SU-DHL-6 (cell line): ENCODE measurements at regions not wholly inside any gene's neighbourhood (a gene's known extent, or its start where the extent isn't known, plus 50 kb on each side); places are given as distances from the start of the nearest gene placed in this dataset.

Experiments used
- H2AFZ ChIP-seq: fragments of 200-600 bp; sonication (generic); 2 replicates; pipeline ENCODE4 v1.6.1; 2014; ENCODE audit warnings: low read depth, mild to moderate bottlenecking, moderate library complexity, mixed read lengths, antibody characterized with exemption, low read length; ENCODE audit not compliant: severe bottlenecking
- H3F3A ChIP-seq: fragments of 200-600 bp; shearing (Covaris generic); 2 replicates; pipeline ENCODE4 v1.6.0; 2016; ENCODE audit warnings: antibody characterized with exemption, mild to moderate bottlenecking; ENCODE audit not compliant: insufficient read depth
- H3K27ac ChIP-seq: fragments of 200-600 bp; sonication (generic); 2 replicates; pipeline ENCODE4 v1.5.1; 2016; ENCODE audit warnings: low read depth, mild to moderate bottlenecking, low read length, moderate library complexity, mixed read lengths
- H3K27me3 ChIP-seq: fragments of 200-600 bp; sonication (generic), shearing (Covaris generic); 2 replicates; pipeline ENCODE4 v1.6.0; 2014; ENCODE audit warnings: mild to moderate bottlenecking, low read length
- H3K36me3 ChIP-seq: fragments of 200-600 bp; sonication (generic); 2 replicates; pipeline ENCODE4 v1.6.1; 2014; ENCODE audit warnings: mild to moderate bottlenecking, low read length, mixed read lengths
- H3K4me2 ChIP-seq: fragments of 300-600, 200-600 bp; shearing (Covaris generic), sonication (generic); 2 replicates; pipeline ENCODE4 v1.6.0; 2014; ENCODE audit warnings: low read length, low read depth, mild to moderate bottlenecking; ENCODE audit not compliant: poor library complexity, severe bottlenecking
- H3K4me3 ChIP-seq: fragments of 200-600 bp; sonication (generic); 2 replicates; pipeline ENCODE4 v1.5.1; 2014; ENCODE audit warnings: antibody characterized with exemption, low read length, mild to moderate bottlenecking, mixed read lengths; ENCODE audit not compliant: insufficient read depth, poor library complexity, severe bottlenecking
- H3K79me2 ChIP-seq: fragments of 200-600 bp; sonication (generic); 2 replicates; pipeline ENCODE4 v1.6.1; 2014; ENCODE audit warnings: mild to moderate bottlenecking, low read length, moderate library complexity; ENCODE audit not compliant: insufficient read depth
- H3K9ac ChIP-seq: fragments of 200-600 bp; sonication (generic); 2 replicates; pipeline ENCODE4 v1.7.0; 2014; ENCODE audit warnings: mild to moderate bottlenecking, low read length
- H3K9me2 ChIP-seq: fragments of 200-600 bp; sonication (generic); replicated peaks from 2 replicates; pipeline ENCODE4 v1.6.1; 2014; ENCODE audit warnings: low read length; ENCODE audit not compliant: insufficient read depth
- H3K9me3 ChIP-seq: fragments of 200-600 bp; sonication (generic); 2 replicates; pipeline ENCODE4 v1.6.1; 2014; ENCODE audit warnings: low read length, mixed read lengths; ENCODE audit not compliant: insufficient read depth
- H4K20me1 ChIP-seq: fragments of 200-600 bp; sonication (generic); 2 replicates; pipeline ENCODE4 v1.6.1; 2014; ENCODE audit warnings: low read depth, mild to moderate bottlenecking, antibody characterized with exemption, low read length, moderate library complexity, mixed read lengths
- CTCF ChIP-seq: fragments of 200-600 bp; sonication (generic); IDR thresholded peaks from one replicate; pipeline ENCODE4 v1.5.1; 2017; ENCODE audit warnings: antibody characterized with exemption, mild to moderate bottlenecking, low read length, moderate library complexity; ENCODE audit not compliant: insufficient read depth, poor library complexity, severe bottlenecking
- EZH2phosphoT487 ChIP-seq: fragments of 200-600 bp; sonication (generic), shearing (Covaris generic); conservative IDR thresholded peaks from 2 replicates; pipeline ENCODE4 v1.6.1; 2018; ENCODE audit warnings: mild to moderate bottlenecking, antibody characterized with exemption, low read length, moderate library complexity, mixed read lengths

GRCh38 chr6:87791982-87792381, 89.9 kb upstream of the AKIRIN2 start:
- no peak overlapping the region for H3K4me3 ChIP-seq
- TF ChIP-seq CTCF = no peak
- no peak for TF ChIP-seq EZH2phosphoT487
- no peaks in the 10 kb centered on the region for H3K9me2 ChIP-seq
- no peak overlapping the region for H2AFZ ChIP-seq
- H3K27me3 ChIP-seq = no peaks in the 10 kb centered on the region
- H3K36me3 ChIP-seq = no peaks in the 10 kb centered on the region
- no peaks in the 10 kb centered on the region for H3K9me3 ChIP-seq
- no peak overlapping the region for H3K27ac ChIP-seq
- no peaks in the 10 kb centered on the region for H4K20me1 ChIP-seq
- H3K79me2 ChIP-seq = no peaks in the 10 kb centered on the region
- peaks cover 29% of the 10 kb centered on the region for H3F3A ChIP-seq
- H3K4me2 ChIP-seq = no peak overlapping the region
- no peak overlapping the region for H3K9ac ChIP-seq

- H3K27ac ChIP-seq = no peak overlapping the region
- peaks cover 24% of the 10 kb centered on the region for H3F3A ChIP-seq
- H3K27me3 ChIP-seq = no peaks in the 10 kb centered on the region
- no peaks in the 10 kb centered on the region for H4K20me1 ChIP-seq
- H3K36me3 ChIP-seq = no peaks in the 10 kb centered on the region
- H3K4me2 ChIP-seq = no peak overlapping the region
- H3K4me3 ChIP-seq = no peak overlapping the region
- TF ChIP-seq EZH2phosphoT487 (no peak), CTCF (no peak)
- H3K9me3 ChIP-seq = no peaks in the 10 kb centered on the region
- no peaks in the 10 kb centered on the region for H3K79me2 ChIP-seq
- no peak overlapping the region for H2AFZ ChIP-seq
- no peaks in the 10 kb centered on the region for H3K9me2 ChIP-seq
- H3K9ac ChIP-seq = no peak overlapping the region
Measured at GRCh38 chr6:87791485-87791884, 89.5 kb upstream of the AKIRIN2 start.

DNA sequence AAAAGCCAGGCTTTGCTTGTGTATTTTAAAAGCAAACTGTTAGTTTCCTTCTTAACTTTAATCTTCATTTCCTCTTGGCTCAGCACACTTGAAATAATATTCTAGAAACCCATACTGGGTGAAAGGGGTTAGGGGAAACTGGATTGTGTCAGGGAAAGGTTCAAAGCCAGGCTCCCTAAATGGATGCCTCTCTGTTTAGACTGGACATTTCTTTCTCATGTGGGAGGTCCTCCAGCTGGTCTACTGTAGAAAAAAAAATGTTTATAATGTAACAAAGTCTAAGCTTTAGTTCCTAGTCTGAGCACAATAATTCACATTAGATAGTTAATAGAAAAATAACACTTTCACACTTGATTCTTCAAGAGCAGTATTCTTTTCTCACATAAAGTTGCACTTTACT, 89.0 kb upstream of the AKIRIN2 start:
- Histone ChIP-seq H3K27ac (no peak overlapping the region), H3K9me3 (no peaks in the 10 kb centered on the region), H4K20me1 (no peaks in the 10 kb centered on the region), H3K79me2 (no peaks in the 10 kb centered on the region), H3K27me3 (no peaks in the 10 kb centered on the region), H3K4me2 (no peak overlapping the region), H3K9me2 (no peaks in the 10 kb centered on the region), H3K9ac (no peak overlapping the region), H2AFZ (no peak overlapping the region), H3K4me3 (no peak overlapping the region), H3F3A (peaks cover 22% of the 10 kb centered on the region), H3K36me3 (no peaks in the 10 kb centered on the region)
- no peak for TF ChIP-seq EZH2phosphoT487
- TF ChIP-seq CTCF = no peak

- Histone ChIP-seq H3K9me3 (no peaks in the 10 kb centered on the region), H3K27me3 (no peaks in the 10 kb centered on the region), H3K36me3 (no peaks in the 10 kb centered on the region), H3F3A (peaks cover 10% of the 10 kb centered on the region), H2AFZ (no peak overlapping the region), H3K4me3 (no peak overlapping the region), H3K9me2 (no peaks in the 10 kb centered on the region), H3K9ac (no peak overlapping the region), H3K79me2 (no peaks in the 10 kb centered on the region), H3K27ac (no peak overlapping the region), H4K20me1 (no peaks in the 10 kb centered on the region), H3K4me2 (no peak overlapping the region)
- TF ChIP-seq CTCF = no peak
- TF ChIP-seq EZH2phosphoT487 = no peak
Measured at GRCh38 chr6:87789900-87790290, 87.9 kb upstream of the AKIRIN2 start.
